Hepatocyte (in vitro differentiated cells): ENCODE measurements at regions not wholly inside any gene's neighbourhood (a gene's known extent, or its start where the extent isn't known, plus 50 kb on each side); places are given as distances from the start of the nearest gene placed in this dataset.

Experiments used
- EZH2 ChIP-seq: fragments of 200-600 bp; sonication (generic); IDR thresholded peaks from 2 replicates; pipeline ENCODE4 v1.6.1; 2016; ENCODE audit warnings: antibody characterized with exemption, mild to moderate bottlenecking, borderline replicate concordance
- EZH2phosphoT487 ChIP-seq: fragments of 200-600 bp; sonication (generic); IDR thresholded peaks from one replicate; pipeline ENCODE4 v1.6.1; 2018; ENCODE audit warnings: antibody characterized with exemption, mild to moderate bottlenecking, low read depth, moderate library complexity; ENCODE audit not compliant: unreplicated experiment, severe bottlenecking
- TF ChIP-seq, protein P1 (sequence below): fragments of 200-600 bp; sonication (generic); IDR thresholded peaks from 2 replicates; pipeline ENCODE4 v1.5.1; 2016; ENCODE audit warnings: antibody characterized with exemption, mild to moderate bottlenecking; ENCODE audit not compliant: poor library complexity

- TF ChIP-seq, protein P1, sequence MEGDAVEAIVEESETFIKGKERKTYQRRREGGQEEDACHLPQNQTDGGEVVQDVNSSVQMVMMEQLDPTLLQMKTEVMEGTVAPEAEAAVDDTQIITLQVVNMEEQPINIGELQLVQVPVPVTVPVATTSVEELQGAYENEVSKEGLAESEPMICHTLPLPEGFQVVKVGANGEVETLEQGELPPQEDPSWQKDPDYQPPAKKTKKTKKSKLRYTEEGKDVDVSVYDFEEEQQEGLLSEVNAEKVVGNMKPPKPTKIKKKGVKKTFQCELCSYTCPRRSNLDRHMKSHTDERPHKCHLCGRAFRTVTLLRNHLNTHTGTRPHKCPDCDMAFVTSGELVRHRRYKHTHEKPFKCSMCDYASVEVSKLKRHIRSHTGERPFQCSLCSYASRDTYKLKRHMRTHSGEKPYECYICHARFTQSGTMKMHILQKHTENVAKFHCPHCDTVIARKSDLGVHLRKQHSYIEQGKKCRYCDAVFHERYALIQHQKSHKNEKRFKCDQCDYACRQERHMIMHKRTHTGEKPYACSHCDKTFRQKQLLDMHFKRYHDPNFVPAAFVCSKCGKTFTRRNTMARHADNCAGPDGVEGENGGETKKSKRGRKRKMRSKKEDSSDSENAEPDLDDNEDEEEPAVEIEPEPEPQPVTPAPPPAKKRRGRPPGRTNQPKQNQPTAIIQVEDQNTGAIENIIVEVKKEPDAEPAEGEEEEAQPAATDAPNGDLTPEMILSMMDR: no peak
- TF ChIP-seq EZH2phosphoT487 (no peak), EZH2 (no peak)
Measured at GRCh38 chr7:54629771-54630170, 87.6 kb downstream of the VSTM2A start.
